GM18508 (cell line): ENCODE measurements at regions not wholly inside any gene's neighbourhood (a gene's known extent, or its start where the extent isn't known, plus 50 kb on each side); places are given as distances from the start of the nearest gene placed in this dataset.

Source experiments
- ATAC-seq: cut with Tn5 transposase; IDR thresholded peaks from one replicate; pipeline ENCODE4 v1.9.1; 2021; ENCODE audit warnings: moderate number of reproducible peaks; ENCODE audit not compliant: insufficient read depth, unreplicated experiment

- no peak for ATAC-seq
These were observed 206.8 kb upstream of the ESRRG start for GRCh38 chr1:216929870-216930582.

- no peak for ATAC-seq
These were observed 204.4 kb upstream of the ESRRG start for GRCh38 chr1:216927633-216928032.

- no peak for ATAC-seq
These were observed 203.7 kb upstream of the ESRRG start for GRCh38 chr1:216926720-216927510.

GRCh38 chr1:216925962-216926625 lies 202.9 kb upstream of the ESRRG start:
- no peak for ATAC-seq

GRCh38 chr1:216924732-216925131 lies 201.5 kb upstream of the ESRRG start:
- ATAC-seq = no peak

- ATAC-seq = no peak
These were observed 200.4 kb upstream of the ESRRG start for GRCh38 chr1:216923601-216924000.

- ATAC-seq = no peak
These were observed 199.2 kb upstream of the ESRRG start for GRCh38 chr1:216922406-216922805.

- no peak for ATAC-seq
These were observed 198.6 kb upstream of the ESRRG start for GRCh38 chr1:216921866-216922265.

GRCh38 chr1:216919060-216919970 lies 196.1 kb upstream of the ESRRG start:
- ATAC-seq = no peak

GRCh38 chr1:216916890-216917438 lies 193.7 kb upstream of the ESRRG start:
- ATAC-seq = no peak

- ATAC-seq = no peak
These were observed 191.7 kb upstream of the ESRRG start for GRCh38 chr1:216914974-216915373.

- ATAC-seq = no peak
These were observed 190.7 kb upstream of the ESRRG start for GRCh38 chr1:216913976-216914375.

GRCh38 chr1:216910081-216910840 lies 187.0 kb upstream of the ESRRG start:
- ATAC-seq = no peak

GRCh38 chr1:216908126-216908525 lies 184.9 kb upstream of the ESRRG start:
- no peak for ATAC-seq

- no peak for ATAC-seq
These were observed 183.9 kb upstream of the ESRRG start for GRCh38 chr1:216907100-216907499.

GRCh38 chr1:216905781-216906180 lies 182.6 kb upstream of the ESRRG start:
- ATAC-seq = no peak

- ATAC-seq = no peak
These were observed 181.9 kb upstream of the ESRRG start for GRCh38 chr1:216905137-216905536.

GRCh38 chr1:216904471-216904870 lies 181.2 kb upstream of the ESRRG start:
- no peak for ATAC-seq

GRCh38 chr1:216903382-216903740 lies 180.1 kb upstream of the ESRRG start:
- no peak for ATAC-seq
